Ishikawa (cell line): ENCODE measurements at regions not wholly inside any gene's neighbourhood (a gene's known extent, or its start where the extent isn't known, plus 50 kb on each side); places are given as distances from the start of the nearest gene placed in this dataset.

ENCODE experiments used
- CEBPB ChIP-seq: IDR thresholded peaks from 2 replicates; pipeline ENCODE4 v1.6.1; 2012
- CREB1 ChIP-seq: IDR thresholded peaks from 2 replicates; pipeline ENCODE4 v1.6.1; 2012; ENCODE audit warnings: low read depth
- EGR1 ChIP-seq: IDR thresholded peaks from 2 replicates; pipeline ENCODE4 v1.6.1; 2012
- EP300 ChIP-seq: IDR thresholded peaks from 2 replicates; pipeline ENCODE4 v1.6.1; 2012; ENCODE audit warnings: borderline replicate concordance
- FOXM1 ChIP-seq: IDR thresholded peaks from 2 replicates; pipeline ENCODE4 v1.6.1; 2012; ENCODE audit warnings: low read depth, borderline replicate concordance
- NFIC ChIP-seq: IDR thresholded peaks from 2 replicates; pipeline ENCODE4 v1.6.1; 2012
- RAD21 ChIP-seq: IDR thresholded peaks from 2 replicates; pipeline ENCODE4 v1.6.1; 2012; ENCODE audit warnings: low read depth
- TAF1 ChIP-seq: IDR thresholded peaks from 2 replicates; pipeline ENCODE4 v1.6.1; 2012; ENCODE audit warnings: low read depth, mild to moderate bottlenecking
- TCF12 ChIP-seq: IDR thresholded peaks from 2 replicates; pipeline ENCODE4 v1.6.1; 2012; ENCODE audit warnings: low read depth
- TEAD4 ChIP-seq: IDR thresholded peaks from 2 replicates; pipeline ENCODE4 v1.6.1; 2012
- YY1 ChIP-seq: IDR thresholded peaks from 2 replicates; pipeline ENCODE4 v1.6.1; 2012; ENCODE audit warnings: low read depth
- ZBTB7A ChIP-seq: IDR thresholded peaks from 2 replicates; pipeline ENCODE4 v1.6.1; 2012; ENCODE audit warnings: low read depth
- TF ChIP-seq, protein P1 (sequence below): IDR thresholded peaks from 2 replicates; pipeline ENCODE4 v1.6.1; 2012; ENCODE audit warnings: low read depth, mild to moderate bottlenecking
- TF ChIP-seq, protein P2 (sequence below): IDR thresholded peaks from 2 replicates; pipeline ENCODE4 v1.6.1; 2012
- TF ChIP-seq, protein P3 (sequence below): IDR thresholded peaks from 2 replicates; pipeline ENCODE4 v1.6.1; 2012

DNA sequence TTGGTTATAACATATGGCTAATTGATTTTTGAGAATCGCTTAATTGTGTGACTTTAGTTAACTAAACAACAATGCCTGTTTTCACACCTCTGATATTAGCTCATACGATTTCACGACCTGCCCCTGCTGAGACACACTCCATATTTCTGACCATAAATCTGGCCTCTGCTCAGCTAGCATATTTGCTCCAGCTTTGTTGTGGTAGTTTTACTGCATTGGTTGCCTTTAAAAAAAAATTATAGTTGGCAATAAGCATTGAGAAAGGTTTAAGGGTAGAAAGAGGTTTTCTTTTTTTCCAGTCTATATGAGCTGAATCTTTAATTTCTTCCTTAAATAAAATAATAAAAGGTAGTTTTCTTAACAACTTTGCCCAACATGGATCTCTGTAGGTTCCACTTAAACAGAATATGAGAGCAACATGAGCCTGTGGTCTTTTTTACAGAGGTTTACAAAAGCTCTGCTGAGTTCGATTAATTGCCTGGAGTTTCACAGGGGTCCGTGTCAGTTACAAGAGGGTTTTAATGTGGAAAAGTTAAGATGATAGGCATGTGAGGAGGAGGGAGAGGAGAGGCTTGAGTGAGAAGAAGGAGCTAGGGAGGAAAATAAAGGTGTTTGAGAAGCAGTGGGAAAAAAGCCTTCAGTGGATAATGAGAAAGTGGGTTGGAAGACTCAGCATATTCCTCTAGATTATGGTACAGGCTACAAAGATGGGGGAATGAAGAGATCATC lies 318.2 kb downstream of the CXCL12 start:
- TF ChIP-seq YY1 (no peak), CREB1 (no peak), RAD21 (no peak), TEAD4 (no peak), NFIC (no peak), EP300 (no peak), FOXM1 (no peak), CEBPB (no peak)
- TF ChIP-seq, protein P1, sequence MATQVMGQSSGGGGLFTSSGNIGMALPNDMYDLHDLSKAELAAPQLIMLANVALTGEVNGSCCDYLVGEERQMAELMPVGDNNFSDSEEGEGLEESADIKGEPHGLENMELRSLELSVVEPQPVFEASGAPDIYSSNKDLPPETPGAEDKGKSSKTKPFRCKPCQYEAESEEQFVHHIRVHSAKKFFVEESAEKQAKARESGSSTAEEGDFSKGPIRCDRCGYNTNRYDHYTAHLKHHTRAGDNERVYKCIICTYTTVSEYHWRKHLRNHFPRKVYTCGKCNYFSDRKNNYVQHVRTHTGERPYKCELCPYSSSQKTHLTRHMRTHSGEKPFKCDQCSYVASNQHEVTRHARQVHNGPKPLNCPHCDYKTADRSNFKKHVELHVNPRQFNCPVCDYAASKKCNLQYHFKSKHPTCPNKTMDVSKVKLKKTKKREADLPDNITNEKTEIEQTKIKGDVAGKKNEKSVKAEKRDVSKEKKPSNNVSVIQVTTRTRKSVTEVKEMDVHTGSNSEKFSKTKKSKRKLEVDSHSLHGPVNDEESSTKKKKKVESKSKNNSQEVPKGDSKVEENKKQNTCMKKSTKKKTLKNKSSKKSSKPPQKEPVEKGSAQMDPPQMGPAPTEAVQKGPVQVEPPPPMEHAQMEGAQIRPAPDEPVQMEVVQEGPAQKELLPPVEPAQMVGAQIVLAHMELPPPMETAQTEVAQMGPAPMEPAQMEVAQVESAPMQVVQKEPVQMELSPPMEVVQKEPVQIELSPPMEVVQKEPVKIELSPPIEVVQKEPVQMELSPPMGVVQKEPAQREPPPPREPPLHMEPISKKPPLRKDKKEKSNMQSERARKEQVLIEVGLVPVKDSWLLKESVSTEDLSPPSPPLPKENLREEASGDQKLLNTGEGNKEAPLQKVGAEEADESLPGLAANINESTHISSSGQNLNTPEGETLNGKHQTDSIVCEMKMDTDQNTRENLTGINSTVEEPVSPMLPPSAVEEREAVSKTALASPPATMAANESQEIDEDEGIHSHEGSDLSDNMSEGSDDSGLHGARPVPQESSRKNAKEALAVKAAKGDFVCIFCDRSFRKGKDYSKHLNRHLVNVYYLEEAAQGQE, result no peak
- TF ChIP-seq, protein P2, sequence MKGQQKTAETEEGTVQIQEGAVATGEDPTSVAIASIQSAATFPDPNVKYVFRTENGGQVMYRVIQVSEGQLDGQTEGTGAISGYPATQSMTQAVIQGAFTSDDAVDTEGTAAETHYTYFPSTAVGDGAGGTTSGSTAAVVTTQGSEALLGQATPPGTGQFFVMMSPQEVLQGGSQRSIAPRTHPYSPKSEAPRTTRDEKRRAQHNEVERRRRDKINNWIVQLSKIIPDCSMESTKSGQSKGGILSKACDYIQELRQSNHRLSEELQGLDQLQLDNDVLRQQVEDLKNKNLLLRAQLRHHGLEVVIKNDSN, result no peak
- TF ChIP-seq, protein P3, sequence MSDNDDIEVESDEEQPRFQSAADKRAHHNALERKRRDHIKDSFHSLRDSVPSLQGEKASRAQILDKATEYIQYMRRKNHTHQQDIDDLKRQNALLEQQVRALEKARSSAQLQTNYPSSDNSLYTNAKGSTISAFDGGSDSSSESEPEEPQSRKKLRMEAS, result no peak

DNA sequence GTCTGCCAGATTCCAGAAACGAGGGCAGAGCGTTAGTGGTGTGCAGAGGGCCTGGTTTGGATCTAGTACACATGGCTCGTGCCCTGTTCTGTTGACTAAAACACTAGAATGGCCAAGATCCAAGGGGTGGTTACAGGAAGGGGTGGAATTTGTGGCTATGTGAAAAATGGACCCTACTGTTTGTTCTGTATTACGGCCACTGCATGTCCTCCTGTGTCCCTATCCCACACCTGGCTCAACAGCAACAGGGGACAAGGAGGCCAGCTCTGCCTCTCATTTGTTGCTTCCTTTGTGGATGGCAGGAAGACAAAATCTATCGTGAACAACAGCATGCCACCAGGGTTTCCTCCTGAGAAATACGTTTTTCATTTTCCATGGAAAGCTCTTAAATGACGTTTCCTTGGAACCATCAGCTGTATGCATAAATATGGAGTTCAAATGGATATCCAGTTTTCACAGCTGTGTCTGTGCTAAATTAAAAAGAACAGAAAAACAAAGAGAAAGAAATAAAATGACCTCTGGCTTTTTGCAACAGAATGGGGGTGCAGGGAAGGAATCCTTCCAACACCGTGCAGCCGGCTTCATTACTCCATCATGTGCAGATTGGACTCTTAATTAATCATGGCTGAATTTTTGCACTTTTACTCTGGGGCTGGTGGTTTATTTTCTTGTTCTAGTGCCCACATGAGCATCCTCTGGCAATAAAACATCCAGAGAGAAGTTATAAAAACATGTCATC lies 318.9 kb downstream of the CXCL12 start:
- no peak for TF ChIP-seq FOXM1
- TF ChIP-seq, protein P1, result no peak
- TF ChIP-seq TCF12, result no peak
- TF ChIP-seq YY1, result no peak
- TF ChIP-seq TEAD4, result no peak
- TF ChIP-seq, protein P3, result no peak
- TF ChIP-seq EP300, result no peak
- TF ChIP-seq, protein P2, result no peak
- TF ChIP-seq CEBPB, result no peak
- no peak for TF ChIP-seq ZBTB7A
- TF ChIP-seq TAF1, result no peak
- TF ChIP-seq EGR1, result no peak
- no peak for TF ChIP-seq CREB1

DNA sequence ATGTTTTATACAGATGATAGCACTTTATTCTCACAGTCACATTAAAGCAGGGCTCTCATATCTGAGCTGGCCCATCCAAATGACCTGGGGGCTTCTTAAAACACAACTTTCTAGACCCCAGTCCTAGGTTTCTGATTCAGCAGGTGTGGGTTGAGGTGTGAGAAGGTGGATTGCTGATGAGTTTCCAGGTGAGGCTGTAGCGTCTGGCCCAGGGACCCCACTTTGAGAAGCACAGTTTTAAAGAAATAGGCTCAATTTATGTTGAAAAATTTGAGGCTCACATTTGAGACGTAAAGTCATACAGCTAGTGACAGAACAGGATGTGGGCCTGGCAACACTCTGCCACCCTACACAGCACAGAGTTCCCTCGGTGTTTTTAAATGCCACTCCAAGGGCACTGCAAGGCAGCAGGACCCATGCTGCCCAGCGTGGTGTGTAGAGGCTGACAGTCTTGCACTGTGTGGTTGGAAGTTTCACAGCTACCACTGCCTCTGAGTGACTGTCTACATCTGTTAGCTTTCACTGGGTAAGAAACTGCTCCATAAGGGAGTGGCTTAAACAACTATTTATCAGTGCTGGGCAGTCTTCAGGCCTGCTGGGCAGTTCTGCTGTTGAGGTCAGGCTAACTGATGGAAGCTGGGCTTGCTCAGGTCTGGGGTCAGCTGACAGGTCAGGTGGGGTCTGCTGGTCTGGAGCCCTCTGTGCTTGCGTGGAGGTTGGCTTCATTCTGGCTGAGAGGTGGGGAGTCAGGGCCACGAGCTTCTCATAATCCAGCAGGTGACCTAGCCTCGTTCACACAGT lies 319.7 kb downstream of the CXCL12 start:
- TF ChIP-seq, protein P3, result no peak
- TF ChIP-seq TAF1, result no peak
- no peak for TF ChIP-seq TEAD4
- no peak for TF ChIP-seq CREB1
- no peak for TF ChIP-seq TCF12
- no peak for TF ChIP-seq EP300
- TF ChIP-seq CEBPB, result no peak
- no peak for TF ChIP-seq YY1
- no peak for TF ChIP-seq ZBTB7A
- no peak for TF ChIP-seq NFIC
- TF ChIP-seq EGR1, result no peak
- TF ChIP-seq, protein P1, result no peak
- TF ChIP-seq, protein P2, result no peak
- no peak for TF ChIP-seq FOXM1
- no peak for TF ChIP-seq RAD21
